SU-DHL-6 (cell line): ENCODE measurements at regions not wholly inside any gene's neighbourhood (a gene's known extent, or its start where the extent isn't known, plus 50 kb on each side); places are given as distances from the start of the nearest gene placed in this dataset.

Experiments
- EZH2phosphoT487 ChIP-seq: fragments of 200-600 bp; sonication (generic), shearing (Covaris generic); conservative IDR thresholded peaks from 2 replicates; pipeline ENCODE4 v1.6.1; 2018; ENCODE audit warnings: mild to moderate bottlenecking, antibody characterized with exemption, low read length, moderate library complexity, mixed read lengths
- TF ChIP-seq, protein P1 (sequence below): fragments of 200-600 bp; sonication (generic); IDR thresholded peaks from one replicate; pipeline ENCODE4 v1.5.1; 2017; ENCODE audit warnings: antibody characterized with exemption, mild to moderate bottlenecking, low read length, moderate library complexity; ENCODE audit not compliant: insufficient read depth, poor library complexity, severe bottlenecking

DNA sequence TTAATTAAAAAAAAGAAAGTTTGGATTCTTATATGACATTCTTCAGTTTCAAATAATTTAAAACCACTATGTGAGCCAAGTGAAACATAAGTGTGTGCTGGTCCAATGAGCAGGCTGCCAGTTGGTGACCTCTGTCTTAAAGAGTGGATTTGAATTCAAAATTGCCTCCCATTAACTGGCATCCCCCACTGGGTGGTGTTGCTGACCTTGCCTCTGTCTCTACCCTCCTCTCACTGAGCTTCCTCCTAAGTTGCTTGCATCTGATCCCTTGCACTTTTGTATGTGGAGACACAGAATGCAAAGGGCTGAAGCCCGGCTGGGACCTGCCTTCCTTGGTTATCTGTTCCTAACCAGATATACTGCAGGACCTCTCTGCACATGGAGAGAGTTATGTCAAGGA, 160.6 kb downstream of the CYLD start:
- TF ChIP-seq, protein P1, sequence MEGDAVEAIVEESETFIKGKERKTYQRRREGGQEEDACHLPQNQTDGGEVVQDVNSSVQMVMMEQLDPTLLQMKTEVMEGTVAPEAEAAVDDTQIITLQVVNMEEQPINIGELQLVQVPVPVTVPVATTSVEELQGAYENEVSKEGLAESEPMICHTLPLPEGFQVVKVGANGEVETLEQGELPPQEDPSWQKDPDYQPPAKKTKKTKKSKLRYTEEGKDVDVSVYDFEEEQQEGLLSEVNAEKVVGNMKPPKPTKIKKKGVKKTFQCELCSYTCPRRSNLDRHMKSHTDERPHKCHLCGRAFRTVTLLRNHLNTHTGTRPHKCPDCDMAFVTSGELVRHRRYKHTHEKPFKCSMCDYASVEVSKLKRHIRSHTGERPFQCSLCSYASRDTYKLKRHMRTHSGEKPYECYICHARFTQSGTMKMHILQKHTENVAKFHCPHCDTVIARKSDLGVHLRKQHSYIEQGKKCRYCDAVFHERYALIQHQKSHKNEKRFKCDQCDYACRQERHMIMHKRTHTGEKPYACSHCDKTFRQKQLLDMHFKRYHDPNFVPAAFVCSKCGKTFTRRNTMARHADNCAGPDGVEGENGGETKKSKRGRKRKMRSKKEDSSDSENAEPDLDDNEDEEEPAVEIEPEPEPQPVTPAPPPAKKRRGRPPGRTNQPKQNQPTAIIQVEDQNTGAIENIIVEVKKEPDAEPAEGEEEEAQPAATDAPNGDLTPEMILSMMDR: no peak
- no peak for TF ChIP-seq EZH2phosphoT487
